ENCODE measurements at regions not wholly inside any gene's neighbourhood (a gene's known extent, or its start where the extent isn't known, plus 50 kb on each side); places are given as distances from the start of the nearest gene placed in this dataset.

- TF ChIP-seq POLR2A (IDR thresholded peaks at IDR 0.05; ENCODE audit: low read depth, low read length) (no peak), POLR2AphosphoS5 (IDR thresholded peaks at IDR 0.05; ENCODE audit: low read depth, low read length) (no peak)
Observed at GRCh38 chr13:104847922-104848321, 1687.5 kb downstream of the EFNB2 start.

Measured in GM12892 (cell line).